ENCODE measurements at regions not wholly inside any gene's neighbourhood (a gene's known extent, or its start where the extent isn't known, plus 50 kb on each side); places are given as distances from the start of the nearest gene placed in this dataset.

- no peak for DNase-seq
Observed at GRCh38 chr4:108567831-108568230, 52.5 kb upstream of the RPL34 start.

GRCh38 chr4:108561116-108561515 lies 59.3 kb upstream of the RPL34 start:
- DNase-seq: peak; percentile 72

- peak; percentile 31 for DNase-seq
Observed at GRCh38 chr4:108560616-108561015, 59.8 kb upstream of the RPL34 start.

GRCh38 chr4:108559911-108560310 lies 60.5 kb upstream of the RPL34 start:
- DNase-seq: no peak

- no peak for DNase-seq
Observed at GRCh38 chr4:108559068-108559793, 61.1 kb upstream of the RPL34 start.

- no peak for DNase-seq
Observed at GRCh38 chr4:108556588-108557200, 63.7 kb upstream of the RPL34 start.

- DNase-seq: no peak
Observed at GRCh38 chr4:108556166-108556565, 64.2 kb upstream of the RPL34 start.

- DNase-seq: peak; percentile 76
Observed at GRCh38 chr4:108555701-108556100, 64.7 kb upstream of the RPL34 start.

- no peak for DNase-seq
Observed at GRCh38 chr4:108547682-108548081, 72.7 kb upstream of the RPL34 start.

- no peak for DNase-seq
Observed at GRCh38 chr4:108546728-108547127, 73.6 kb upstream of the RPL34 start.

- peak; percentile 60 for DNase-seq
Observed at GRCh38 chr4:108544481-108544880, 75.9 kb upstream of the RPL34 start.

GRCh38 chr4:108543359-108543968 lies 76.9 kb upstream of the RPL34 start:
- DNase-seq: no peak

GRCh38 chr4:108540536-108540935 lies 79.8 kb upstream of the RPL34 start:
- no peak for DNase-seq

GRCh38 chr4:108536577-108536976 lies 83.8 kb upstream of the RPL34 start:
- DNase-seq: no peak

GRCh38 chr4:108535757-108536156 lies 84.6 kb upstream of the RPL34 start:
- no peak for DNase-seq

GRCh38 chr4:108533876-108534275 lies 86.5 kb upstream of the RPL34 start:
- DNase-seq: no peak

GRCh38 chr4:108533245-108533844 lies 87.0 kb upstream of the RPL34 start:
- no peak for DNase-seq

GRCh38 chr4:108532738-108533137 lies 87.6 kb upstream of the RPL34 start:
- no peak for DNase-seq

- no peak for DNase-seq
Observed at GRCh38 chr4:108532187-108532586, 88.2 kb upstream of the RPL34 start.

- DNase-seq: no peak
Observed at GRCh38 chr4:108531461-108531860, 88.9 kb upstream of the RPL34 start.

GRCh38 chr4:108529984-108530905 lies 90.1 kb upstream of the RPL34 start:
- no peak for DNase-seq

GRCh38 chr4:108529102-108529501 lies 91.3 kb upstream of the RPL34 start:
- no peak for DNase-seq

GRCh38 chr4:108527723-108528122 lies 92.7 kb upstream of the RPL34 start:
- DNase-seq: no peak

Measured in fibroblast of skin of scalp (primary cell).